A549 (cell line): ENCODE measurements at regions not wholly inside any gene's neighbourhood (a gene's known extent, or its start where the extent isn't known, plus 50 kb on each side); places are given as distances from the start of the nearest gene placed in this dataset.
A peak's percentile ranks its signal among the peaks of the same experiment; 100 is the strongest.

ENCODE experiments used
- ATAC-seq, 2 experiments: fragments of 200-7000 bp in 1 of 2; fragments of >200 bp in 1 of 2; cut with Nextera tagmentation in 1 of 2; cut with Tn5 transposase in 1 of 2; 3 replicates each; pipeline versions ENCODE4 v1.8.0 to v1.9.1; 2018 to 2020; ENCODE audit warnings: mild to moderate bottlenecking in 1 of 2, moderate library complexity in 1 of 2
- CTCF ChIA-PET: fragments of 300-600 bp; sonication (Branson Sonifier 250); formaldehyde crosslinking; extraction: SDS; loops from one replicate; lab custom pipeline; 2021; ENCODE audit warnings: antibody characterized with exemption, inconsistent platforms; lab: Yijun Ruan, JAX
- POLR2A ChIA-PET: fragments of 350-600 bp; formaldehyde crosslinking; extraction: SDS; loops from one replicate; lab custom pipeline; 2021; ENCODE audit warnings: antibody characterized with exemption, inconsistent platforms; lab: Yijun Ruan, JAX
- DNase-seq, 2 experiments: peaks; one replicate each; pipeline versions ENCODE4 v3.0.0 to v3.0.0-alpha.2; 2011 to 2016; ENCODE audit warnings: low read depth in 1 of 2, low spot score in 1 of 2
- FAIRE-seq: peaks from 2 replicates; lab custom pipeline; 2011; peaks lifted over from hg19 to GRCh38; lab: Jason Lieb, UNC
- H3K27ac ChIP-seq, 2 experiments: fragments of >200 bp; sonication (Bioruptor Twin); formaldehyde crosslinking; 3 replicates each; pipeline ENCODE4 v1.5.1; 2016 to 2017
- H3K4me1 ChIP-seq: fragments of >200 bp; sonication (Bioruptor Twin); formaldehyde crosslinking; 3 replicates; pipeline ENCODE4 v1.6.1; 2016
- H3K4me2 ChIP-seq: fragments of >200 bp; sonication (Bioruptor Twin); formaldehyde crosslinking; 3 replicates; pipeline ENCODE4 v1.6.1; 2016
- H3K4me3 ChIP-seq: fragments of >200 bp; sonication (Bioruptor Twin); formaldehyde crosslinking; 3 replicates; pipeline ENCODE4 v1.5.1; 2016
- H3K9me3 ChIP-seq: fragments of >200 bp; sonication (Bioruptor Twin); formaldehyde crosslinking; 3 replicates; pipeline ENCODE4 v1.6.1; 2016
- CBX2 ChIP-seq: fragments of 200-600 bp; sonication (generic); IDR thresholded peaks from 2 replicates; pipeline ENCODE4 v1.6.1; 2016; ENCODE audit warnings: low read depth, mild to moderate bottlenecking, borderline replicate concordance
- EHF ChIP-seq: fragments of 250-450 bp; sonication (Bioruptor Pico); IDR thresholded peaks from 2 replicates; pipeline ENCODE4 v1.5.0; 2020; ENCODE audit warnings: mild to moderate bottlenecking
- FOSL2 ChIP-seq, 2 experiments: fragments of 450-650 bp in 1 of 2; fragments of >200 bp in 1 of 2; sonication (Bioruptor Twin) in 1 of 2; formaldehyde crosslinking; IDR thresholded peaks; 2 replicates each; pipeline versions ENCODE4 v1.5.0 to v1.6.1; 2016 to 2020; ENCODE audit warnings: mild to moderate bottlenecking in 1 of 2, moderate library complexity in 1 of 2
- GATA3 ChIP-seq: IDR thresholded peaks from 2 replicates; pipeline ENCODE4 v1.6.1; 2012; ENCODE audit warnings: borderline replicate concordance
- HDAC2 ChIP-seq: fragments of 200-600 bp; sonication (generic); IDR thresholded peaks from 2 replicates; pipeline ENCODE4 v1.6.1; 2016
- HES2 ChIP-seq: fragments of >200 bp; sonication (Bioruptor Twin); formaldehyde crosslinking; IDR thresholded peaks from 2 replicates; pipeline ENCODE4 v1.6.1; 2016
- HEYL ChIP-seq: fragments of 250-450 bp; sonication (Bioruptor Pico); IDR thresholded peaks from 2 replicates; pipeline ENCODE4 v1.8.0; 2021; ENCODE audit warnings: mild to moderate bottlenecking, moderate library complexity
- HMGXB4 ChIP-seq: fragments of 250-450 bp; sonication (Bioruptor Pico); IDR thresholded peaks from 2 replicates; pipeline ENCODE4 v1.5.0; 2021; ENCODE audit warnings: mild to moderate bottlenecking, moderate library complexity, borderline replicate concordance
- HOXA7 ChIP-seq: fragments of 250-450 bp; sonication (Bioruptor Pico); IDR thresholded peaks from 2 replicates; pipeline ENCODE4 v1.5.0; 2020; ENCODE audit warnings: mild to moderate bottlenecking, moderate library complexity
- JUNB ChIP-seq: fragments of >200 bp; sonication (Bioruptor Twin); formaldehyde crosslinking; IDR thresholded peaks from 2 replicates; pipeline ENCODE4 v1.6.1; 2016
- KDM5A ChIP-seq: fragments of 200-600 bp; sonication (generic); IDR thresholded peaks from 2 replicates; pipeline ENCODE4 v1.6.1; 2016; ENCODE audit warnings: antibody characterized with exemption, mild to moderate bottlenecking
- MAFK ChIP-seq: fragments of 450-650 bp; IDR thresholded peaks from 2 replicates; pipeline ENCODE4 v1.6.1; 2014; ENCODE audit not compliant: partially characterized antibody
- MAX ChIP-seq: IDR thresholded peaks from 2 replicates; pipeline ENCODE4 v1.6.1; 2012
- NFE2L2 ChIP-seq: fragments of 150-350 bp; conservative IDR thresholded peaks from 2 replicates; pipeline ENCODE4 v1.6.1; 2014; ENCODE audit warnings: low read length
- NR3C1 ChIP-seq: fragments of >200 bp; sonication (Bioruptor Twin); formaldehyde crosslinking; IDR thresholded peaks from 3 replicates; pipeline ENCODE4 v1.6.1; 2017
- POLR2AphosphoS2 ChIP-seq: conservative IDR thresholded peaks from 2 replicates; pipeline ENCODE4 v1.6.1; 2012; ENCODE audit warnings: low read length, improper control_type of control experiment, inconsistent platforms
- RCOR1 ChIP-seq: fragments of 150-350 bp; IDR thresholded peaks from 2 replicates; pipeline ENCODE4 v1.6.1; 2014; ENCODE audit warnings: antibody characterized with exemption, low read length, low read depth
- RNF2 ChIP-seq: fragments of 200-600 bp; sonication (generic); IDR thresholded peaks from 2 replicates; pipeline ENCODE4 v1.6.1; 2016; ENCODE audit warnings: low read depth, mild to moderate bottlenecking, antibody characterized with exemption, moderate library complexity, borderline replicate concordance
- SREBF2 ChIP-seq: fragments of 450-650 bp; IDR thresholded peaks from 2 replicates; pipeline ENCODE4 v1.6.1; 2014; ENCODE audit warnings: mild to moderate bottlenecking, moderate library complexity
- TFCP2L1 ChIP-seq: fragments of 250-450 bp; sonication (Bioruptor Pico); IDR thresholded peaks from 2 replicates; pipeline ENCODE4 v1.5.0; 2021; ENCODE audit warnings: mild to moderate bottlenecking
- ZC3H11A ChIP-seq: fragments of 450-650 bp; IDR thresholded peaks from 2 replicates; pipeline ENCODE4 v1.6.1; 2014; ENCODE audit warnings: antibody characterized with exemption, mild to moderate bottlenecking
- ZFP36 ChIP-seq: fragments of 450-650 bp; IDR thresholded peaks from 2 replicates; pipeline ENCODE4 v1.6.1; 2014; ENCODE audit warnings: borderline replicate concordance; ENCODE audit not compliant: partially characterized antibody
- WGBS: methylation state at CpG from one replicate; pipeline ENCODE4 v1.1.6; 2017; ENCODE audit errors: missing lambda C conversion rate; 5-methylcytosine and 5-hydroxymethylcytosine counted together
- TF ChIP-seq, protein P1 (sequence below): fragments of 450-650 bp; IDR thresholded peaks from 2 replicates; pipeline ENCODE4 v1.6.1; 2014; ENCODE audit warnings: antibody characterized with exemption
- TF ChIP-seq, protein P2 (sequence below): fragments of 250-450 bp; sonication (Bioruptor Pico); IDR thresholded peaks from 2 replicates; pipeline ENCODE4 v1.5.0; 2020; ENCODE audit warnings: low read depth, mild to moderate bottlenecking, moderate library complexity
- TF ChIP-seq, protein P3 (sequence below): fragments of 200-600 bp; sonication (generic); IDR thresholded peaks from 2 replicates; pipeline ENCODE4 v1.6.1; 2016; ENCODE audit warnings: antibody characterized with exemption, mild to moderate bottlenecking, moderate library complexity

DNA sequence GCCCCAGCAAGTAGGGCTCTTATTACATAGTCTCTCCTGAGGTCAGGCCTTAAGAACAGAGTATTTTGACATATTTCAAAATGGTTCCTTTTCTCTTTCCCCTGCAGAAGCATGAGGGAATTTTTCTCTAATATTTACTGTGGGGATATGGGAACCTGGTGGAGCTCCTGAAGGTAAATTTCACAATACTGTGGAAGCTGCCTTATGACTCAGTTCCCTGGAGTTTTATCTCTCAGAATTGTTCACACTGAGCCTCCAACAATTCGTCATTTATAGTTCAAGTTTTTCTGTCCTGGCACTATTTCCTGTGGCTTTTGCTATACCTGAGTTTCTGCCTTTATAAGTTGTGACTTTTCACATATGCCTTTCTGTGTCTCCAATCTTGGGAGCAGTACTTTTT, 607.2 kb upstream of the NDST4 start:
- ChIA-PET POLR2A (no interaction called here), CTCF (no interaction called here)
- Histone ChIP-seq H3K9me3 (no peaks in the 10 kb centered on the region), H3K4me2 (no peak overlapping the region), H3K4me1 (no peaks in the 10 kb centered on the region), H3K4me3 (no peak overlapping the region), H3K27ac (no peak overlapping the region)
- ATAC-seq (no peak), DNase-seq (no peak), FAIRE-seq (no peak)
- 0% methylated on average over 1 of the region's 1 CpG for WGBS
- TF ChIP-seq ZFP36 (no peak), MAFK (no peak), MAX (no peak), HEYL (CRISPR knock-in tag) (no peak), JUNB (no peak), TFCP2L1 (CRISPR knock-in tag) (no peak), HOXA7 (CRISPR knock-in tag) (no peak), NFE2L2 (no peak), RNF2 (no peak), FOSL2 (IDR thresholded peaks at IDR 0.05) (no peak), FOSL2 (CRISPR knock-in tag; IDR thresholded peaks at IDR 0.05) (no peak), CBX2 (no peak)
- TF ChIP-seq, protein P1, sequence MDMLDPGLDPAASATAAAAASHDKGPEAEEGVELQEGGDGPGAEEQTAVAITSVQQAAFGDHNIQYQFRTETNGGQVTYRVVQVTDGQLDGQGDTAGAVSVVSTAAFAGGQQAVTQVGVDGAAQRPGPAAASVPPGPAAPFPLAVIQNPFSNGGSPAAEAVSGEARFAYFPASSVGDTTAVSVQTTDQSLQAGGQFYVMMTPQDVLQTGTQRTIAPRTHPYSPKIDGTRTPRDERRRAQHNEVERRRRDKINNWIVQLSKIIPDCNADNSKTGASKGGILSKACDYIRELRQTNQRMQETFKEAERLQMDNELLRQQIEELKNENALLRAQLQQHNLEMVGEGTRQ: no peak
- TF ChIP-seq, protein P2, sequence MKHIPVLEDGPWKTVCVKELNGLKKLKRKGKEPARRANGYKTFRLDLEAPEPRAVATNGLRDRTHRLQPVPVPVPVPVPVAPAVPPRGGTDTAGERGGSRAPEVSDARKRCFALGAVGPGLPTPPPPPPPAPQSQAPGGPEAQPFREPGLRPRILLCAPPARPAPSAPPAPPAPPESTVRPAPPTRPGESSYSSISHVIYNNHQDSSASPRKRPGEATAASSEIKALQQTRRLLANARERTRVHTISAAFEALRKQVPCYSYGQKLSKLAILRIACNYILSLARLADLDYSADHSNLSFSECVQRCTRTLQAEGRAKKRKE (CRISPR knock-in tag): no peak

- no peaks in the 10 kb centered on the region for H3K4me1 ChIP-seq
- WGBS: 0% methylated on average over 2 of the region's 2 CpGs
- DNase-seq: no peak
- no peak for TF ChIP-seq EHF
- TF ChIP-seq, protein P3, sequence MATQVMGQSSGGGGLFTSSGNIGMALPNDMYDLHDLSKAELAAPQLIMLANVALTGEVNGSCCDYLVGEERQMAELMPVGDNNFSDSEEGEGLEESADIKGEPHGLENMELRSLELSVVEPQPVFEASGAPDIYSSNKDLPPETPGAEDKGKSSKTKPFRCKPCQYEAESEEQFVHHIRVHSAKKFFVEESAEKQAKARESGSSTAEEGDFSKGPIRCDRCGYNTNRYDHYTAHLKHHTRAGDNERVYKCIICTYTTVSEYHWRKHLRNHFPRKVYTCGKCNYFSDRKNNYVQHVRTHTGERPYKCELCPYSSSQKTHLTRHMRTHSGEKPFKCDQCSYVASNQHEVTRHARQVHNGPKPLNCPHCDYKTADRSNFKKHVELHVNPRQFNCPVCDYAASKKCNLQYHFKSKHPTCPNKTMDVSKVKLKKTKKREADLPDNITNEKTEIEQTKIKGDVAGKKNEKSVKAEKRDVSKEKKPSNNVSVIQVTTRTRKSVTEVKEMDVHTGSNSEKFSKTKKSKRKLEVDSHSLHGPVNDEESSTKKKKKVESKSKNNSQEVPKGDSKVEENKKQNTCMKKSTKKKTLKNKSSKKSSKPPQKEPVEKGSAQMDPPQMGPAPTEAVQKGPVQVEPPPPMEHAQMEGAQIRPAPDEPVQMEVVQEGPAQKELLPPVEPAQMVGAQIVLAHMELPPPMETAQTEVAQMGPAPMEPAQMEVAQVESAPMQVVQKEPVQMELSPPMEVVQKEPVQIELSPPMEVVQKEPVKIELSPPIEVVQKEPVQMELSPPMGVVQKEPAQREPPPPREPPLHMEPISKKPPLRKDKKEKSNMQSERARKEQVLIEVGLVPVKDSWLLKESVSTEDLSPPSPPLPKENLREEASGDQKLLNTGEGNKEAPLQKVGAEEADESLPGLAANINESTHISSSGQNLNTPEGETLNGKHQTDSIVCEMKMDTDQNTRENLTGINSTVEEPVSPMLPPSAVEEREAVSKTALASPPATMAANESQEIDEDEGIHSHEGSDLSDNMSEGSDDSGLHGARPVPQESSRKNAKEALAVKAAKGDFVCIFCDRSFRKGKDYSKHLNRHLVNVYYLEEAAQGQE: peak; percentile 50; the same call in 1 of the 2 replicates
- H3K9me3 ChIP-seq: no peaks in the 10 kb centered on the region
- POLR2A ChIA-PET: no interaction called here
- no peak overlapping the region for H3K4me3 ChIP-seq
- ATAC-seq: no peak
- FAIRE-seq: no peak
- no peak overlapping the region for H3K4me2 ChIP-seq
- CTCF ChIA-PET: no interaction called here
- no peak overlapping the region for H3K27ac ChIP-seq
Measured at GRCh38 chr4:115711575-115711974, 598.2 kb upstream of the NDST4 start.

- Histone ChIP-seq H3K4me1 (no peaks in the 10 kb centered on the region), H3K27ac (no peak overlapping the region), H3K9me3 (no peaks in the 10 kb centered on the region), H3K4me3 (no peak overlapping the region), H3K4me2 (no peak overlapping the region)
- ATAC-seq (no peak), FAIRE-seq (no peak), DNase-seq (no peak)
- TF ChIP-seq KDM5A (no peak), HMGXB4 (no peak), POLR2AphosphoS2 (no peak), GATA3 (no peak), HDAC2 (no peak), ZFP36 (no peak), ZC3H11A (no peak), SREBF2 (no peak), RCOR1 (no peak), HES2 (no peak), NR3C1 (no peak)
- TF ChIP-seq, protein P1: no peak
- ChIA-PET CTCF (interaction anchor here (0.6 kb wide), 1 partner anchor 1749 kb away, joined by 3 read pairs; no protein-coding TSS in a partner anchor), POLR2A (no interaction called here)
Measured at GRCh38 chr4:115688961-115689360, 575.5 kb upstream of the NDST4 start.
